Trophoblast cell (in vitro differentiated cells and primary cell): ENCODE measurements at regions not wholly inside any gene's neighbourhood (a gene's known extent, or its start where the extent isn't known, plus 50 kb on each side); places are given as distances from the start of the nearest gene placed in this dataset.

Source experiments
- DNase-seq, 2 donors: peaks; one replicate each; pipeline ENCODE4 v3.0.0-alpha.2; 2016
- H2AFZ ChIP-seq: 2 replicates; pipeline ENCODE4 v1.6.1; 2013; ENCODE audit warnings: low read length, moderate library complexity, mild to moderate bottlenecking; ENCODE audit not compliant: insufficient read depth, poor library complexity
- H2AK5ac ChIP-seq: 2 replicates; pipeline ENCODE4 v1.6.1; 2013; ENCODE audit warnings: mild to moderate bottlenecking, low read length
- H2BK120ac ChIP-seq: 2 replicates; pipeline ENCODE4 v1.6.1; 2013; ENCODE audit warnings: low read length, mild to moderate bottlenecking, moderate library complexity; ENCODE audit not compliant: insufficient read depth, poor library complexity
- H2BK12ac ChIP-seq: 2 replicates; pipeline ENCODE4 v1.6.1; 2013; ENCODE audit warnings: mild to moderate bottlenecking, low read length, moderate library complexity
- H2BK5ac ChIP-seq: 2 replicates; pipeline ENCODE4 v1.6.1; 2013; ENCODE audit warnings: low read length, low read depth, moderate library complexity, mild to moderate bottlenecking; ENCODE audit not compliant: poor library complexity
- H3K14ac ChIP-seq: 2 replicates; pipeline ENCODE4 v1.6.1; 2013; ENCODE audit warnings: mild to moderate bottlenecking, low read length
- H3K18ac ChIP-seq: 2 replicates; pipeline ENCODE4 v1.6.1; 2013; ENCODE audit warnings: mild to moderate bottlenecking, low read length
- H3K23ac ChIP-seq: 2 replicates; pipeline ENCODE4 v1.6.1; 2013; ENCODE audit warnings: low read length
- H3K27ac ChIP-seq: 2 replicates; pipeline ENCODE4 v1.5.1; 2013; ENCODE audit warnings: low read depth, mild to moderate bottlenecking, inconsistent platforms, low read length, moderate library complexity
- H3K27me3 ChIP-seq: 2 replicates; pipeline ENCODE4 v1.6.1; 2013; ENCODE audit warnings: inconsistent platforms, mild to moderate bottlenecking, low read length, moderate library complexity; ENCODE audit not compliant: insufficient read depth
- H3K36me3 ChIP-seq, 2 experiments: 1 replicate in 1 of 2; 2 replicates in 1 of 2; pipeline ENCODE4 v1.6.1; 2013; ENCODE audit warnings: low read length in 2 of 2, mild to moderate bottlenecking in 2 of 2, moderate library complexity in 1 of 2; ENCODE audit not compliant: insufficient read depth in 2 of 2, control insufficient read depth in 1 of 2
- H3K4ac ChIP-seq: 2 replicates; pipeline ENCODE4 v1.6.1; 2013; ENCODE audit warnings: low read depth, mild to moderate bottlenecking, low read length, moderate library complexity
- H3K4me1 ChIP-seq, 2 experiments: 1 replicate in 1 of 2; 2 replicates in 1 of 2; pipeline ENCODE4 v1.6.1; 2013; ENCODE audit warnings: low read length in 2 of 2, mild to moderate bottlenecking in 2 of 2, moderate library complexity in 1 of 2; ENCODE audit not compliant: insufficient read depth in 2 of 2, control insufficient read depth in 1 of 2
- H3K4me2 ChIP-seq: 2 replicates; pipeline ENCODE4 v1.6.1; 2013; ENCODE audit warnings: inconsistent platforms, mild to moderate bottlenecking, low read length, moderate library complexity
- H3K4me3 ChIP-seq: 2 replicates; pipeline ENCODE4 v1.5.1; 2013; ENCODE audit warnings: mild to moderate bottlenecking, low read depth, low read length, inconsistent platforms
- H3K79me1 ChIP-seq: one replicate; pipeline ENCODE4 v1.6.1; 2013; ENCODE audit warnings: low read length
- H3K79me2 ChIP-seq: 2 replicates; pipeline ENCODE4 v1.6.1; 2013; ENCODE audit warnings: low read length, mild to moderate bottlenecking; ENCODE audit not compliant: control insufficient read depth, insufficient read depth, poor library complexity
- H3K9ac ChIP-seq: 2 replicates; pipeline ENCODE4 v1.6.1; 2013; ENCODE audit warnings: mild to moderate bottlenecking, low read length
- H3K9me3 ChIP-seq: 2 replicates; pipeline ENCODE4 v1.6.1; 2013; ENCODE audit warnings: low read depth, mild to moderate bottlenecking, control low read depth, inconsistent platforms, low read length; ENCODE audit not compliant: insufficient read depth
- H4K12ac ChIP-seq: 2 replicates; pipeline ENCODE4 v1.6.1; 2013; ENCODE audit warnings: low read depth, mild to moderate bottlenecking, low read length, moderate library complexity
- H4K8ac ChIP-seq: 2 replicates; pipeline ENCODE4 v1.6.1; 2013; ENCODE audit warnings: low read depth, mild to moderate bottlenecking, low read length, moderate library complexity
- H4K91ac ChIP-seq: one replicate; pipeline ENCODE4 v1.6.1; 2013; ENCODE audit warnings: low read depth, mild to moderate bottlenecking, low read length, moderate library complexity
- WGBS: extraction: QIAGEN DNeasy Blood & Tissue Kit; methylation state at CpG from one replicate; pipeline ENCODE4 v1.1.7; 2013; ENCODE audit warnings: missing lambda C conversion rate; ENCODE audit not compliant: insufficient read length, insufficient coverage; ENCODE audit errors: extremely low coverage; 5-methylcytosine and 5-hydroxymethylcytosine counted together

GRCh38 chr1:88538222-88538899 lies 145.7 kb upstream of the PKN2 start:
- Histone ChIP-seq H4K91ac (no peak overlapping the region), H3K79me2 (no peaks in the 10 kb centered on the region), H3K79me1 (no peaks in the 10 kb centered on the region), H2AK5ac (no peak overlapping the region), H3K27ac (no peak overlapping the region), H2BK12ac (no peak overlapping the region), H2AFZ (no peak overlapping the region), H4K8ac (no peak overlapping the region), H3K27me3 (no peaks in the 10 kb centered on the region), H3K9ac (no peak overlapping the region), H3K18ac (no peak overlapping the region), H4K12ac (no peak overlapping the region), H3K36me3 (no peaks in the 10 kb centered on the region), H3K4ac (no peak overlapping the region), H2BK120ac (no peak overlapping the region), H3K4me3 (no peak overlapping the region), H3K4me1 (no peaks in the 10 kb centered on the region), H3K14ac (no peak overlapping the region), H3K23ac (no peak overlapping the region), H3K9me3 (no peaks in the 10 kb centered on the region), H2BK5ac (no peak overlapping the region), H3K4me2 (no peak overlapping the region)
- no CpG with 5 or more reads among the region's 2 CpGs for WGBS
- DNase-seq, result no peak

- Histone ChIP-seq H3K9me3 (no peaks in the 10 kb centered on the region), H4K8ac (no peak overlapping the region), H2BK5ac (no peak overlapping the region), H3K14ac (no peak overlapping the region), H3K4me2 (no peak overlapping the region), H3K79me1 (no peaks in the 10 kb centered on the region), H3K79me2 (no peaks in the 10 kb centered on the region), H2BK120ac (no peak overlapping the region), H2AFZ (no peak overlapping the region), H3K27me3 (no peaks in the 10 kb centered on the region), H3K4me3 (no peak overlapping the region), H3K27ac (no peak overlapping the region), H2BK12ac (no peak overlapping the region), H3K18ac (no peak overlapping the region), H3K9ac (no peak overlapping the region), H3K4ac (no peak overlapping the region), H2AK5ac (no peak overlapping the region), H4K12ac (no peak overlapping the region), H4K91ac (no peak overlapping the region), H3K23ac (no peak overlapping the region), H3K36me3 (no peaks in the 10 kb centered on the region), H3K4me1 (no peaks in the 10 kb centered on the region)
- DNase-seq, result no peak
- no CpG with 5 or more reads among the region's 2 CpGs for WGBS
Observed at GRCh38 chr1:88540255-88540654, 143.8 kb upstream of the PKN2 start.

- no peak overlapping the region for H3K18ac ChIP-seq
- H4K8ac ChIP-seq, result no peak overlapping the region
- no CpG with 5 or more reads among the region's 1 CpG for WGBS
- H3K4me3 ChIP-seq, result no peak overlapping the region
- no peaks in the 10 kb centered on the region for H3K36me3 ChIP-seq
- H2BK120ac ChIP-seq, result no peak overlapping the region
- H3K27me3 ChIP-seq, result no peaks in the 10 kb centered on the region
- no peak overlapping the region for H4K91ac ChIP-seq
- no peak overlapping the region for H2BK5ac ChIP-seq
- no peak overlapping the region for H2AFZ ChIP-seq
- no peaks in the 10 kb centered on the region for H3K79me2 ChIP-seq
- no peak for DNase-seq
- H3K14ac ChIP-seq, result no peak overlapping the region
- no peaks in the 10 kb centered on the region for H3K79me1 ChIP-seq
- H3K9me3 ChIP-seq, result no peaks in the 10 kb centered on the region
- no peak overlapping the region for H4K12ac ChIP-seq
- H2AK5ac ChIP-seq, result no peak overlapping the region
- H3K4me1 ChIP-seq, result no peaks in the 10 kb centered on the region
- no peak overlapping the region for H3K4me2 ChIP-seq
- no peak overlapping the region for H2BK12ac ChIP-seq
- H3K4ac ChIP-seq, result no peak overlapping the region
- H3K23ac ChIP-seq, result no peak overlapping the region
- H3K27ac ChIP-seq, result no peak overlapping the region
- no peak overlapping the region for H3K9ac ChIP-seq
Observed at GRCh38 chr1:88541596-88541995, 142.5 kb upstream of the PKN2 start.

- DNase-seq, result no peak
- Histone ChIP-seq H3K27ac (no peak overlapping the region), H3K4ac (no peak overlapping the region), H3K9ac (no peak overlapping the region), H2BK120ac (no peak overlapping the region), H2BK12ac (no peak overlapping the region), H4K91ac (no peak overlapping the region), H3K4me1 (no peaks in the 10 kb centered on the region), H4K12ac (no peak overlapping the region), H3K23ac (no peak overlapping the region), H3K79me2 (no peaks in the 10 kb centered on the region), H3K4me3 (no peak overlapping the region), H3K4me2 (no peak overlapping the region), H3K36me3 (no peaks in the 10 kb centered on the region), H3K14ac (no peak overlapping the region), H3K18ac (no peak overlapping the region), H3K79me1 (no peaks in the 10 kb centered on the region), H2AFZ (no peak overlapping the region), H3K27me3 (no peaks in the 10 kb centered on the region), H2BK5ac (no peak overlapping the region), H3K9me3 (no peaks in the 10 kb centered on the region), H2AK5ac (no peak overlapping the region), H4K8ac (no peak overlapping the region)
Observed at GRCh38 chr1:88544195-88544594, 139.9 kb upstream of the PKN2 start.
